Rectal smooth muscle tissue (tissue), 1 donor: ENCODE measurements at regions not wholly inside any gene's neighbourhood (a gene's known extent, or its start where the extent isn't known, plus 50 kb on each side); places are given as distances from the start of the nearest gene placed in this dataset.

ENCODE experiments used
- H3K27ac ChIP-seq: one replicate; pipeline ENCODE4 v1.7.0; 2013; ENCODE audit warnings: low read depth, low read length, inconsistent platforms
- H3K27me3 ChIP-seq: one replicate; pipeline ENCODE4 v1.7.0; 2013; ENCODE audit warnings: low read length; ENCODE audit not compliant: control insufficient read depth, insufficient read depth
- H3K36me3 ChIP-seq: one replicate; pipeline ENCODE4 v1.7.0; 2013; ENCODE audit warnings: low read length; ENCODE audit not compliant: control insufficient read depth, insufficient read depth
- H3K4me1 ChIP-seq: one replicate; pipeline ENCODE4 v1.7.0; 2013; ENCODE audit warnings: low read length; ENCODE audit not compliant: control insufficient read depth, insufficient read depth
- H3K4me3 ChIP-seq: one replicate; pipeline ENCODE4 v1.7.0; 2013; ENCODE audit warnings: low read length
- H3K9ac ChIP-seq: one replicate; pipeline ENCODE4 v1.7.0; 2013; ENCODE audit warnings: low read length

GRCh38 chr1:8170059-8170835, 144.1 kb upstream of the ERRFI1 start:
- peaks cover 20% of the 10 kb centered on the region for H3K4me1 ChIP-seq
- H3K9ac ChIP-seq, result no peak overlapping the region
- no peak overlapping the region for H3K4me3 ChIP-seq

GRCh38 chr1:8169364-8170058, 143.4 kb upstream of the ERRFI1 start:
- Histone ChIP-seq H3K27me3 (no peaks in the 10 kb centered on the region), H3K36me3 (no peaks in the 10 kb centered on the region), H3K27ac (peak overlapping the region; percentile 83), H3K9ac (no peak overlapping the region), H3K4me3 (peak overlapping the region; percentile 31), H3K4me1 (peaks cover 20% of the 10 kb centered on the region)

More at GRCh38 chr1:8170059-8170835, 144.1 kb upstream of the ERRFI1 start:
- no peaks in the 10 kb centered on the region for H3K36me3 ChIP-seq
- H3K27ac ChIP-seq, result peak overlapping the region; percentile 75
- H3K27me3 ChIP-seq, result no peaks in the 10 kb centered on the region

GRCh38 chr1:8167936-8168335, 141.8 kb upstream of the ERRFI1 start:
- Histone ChIP-seq H3K27me3 (no peaks in the 10 kb centered on the region), H3K4me1 (peaks cover 15% of the 10 kb centered on the region), H3K4me3 (no peak overlapping the region), H3K27ac (no peak overlapping the region), H3K9ac (no peak overlapping the region), H3K36me3 (no peaks in the 10 kb centered on the region)

GRCh38 chr1:8166406-8166805, 140.3 kb upstream of the ERRFI1 start:
- no peak overlapping the region for H3K4me3 ChIP-seq
- no peak overlapping the region for H3K9ac ChIP-seq
- H3K27ac ChIP-seq, result peak overlapping the region; percentile 11
- H3K36me3 ChIP-seq, result no peaks in the 10 kb centered on the region
- H3K4me1 ChIP-seq, result peaks cover 15% of the 10 kb centered on the region
- H3K27me3 ChIP-seq, result no peaks in the 10 kb centered on the region

- Histone ChIP-seq H3K27me3 (no peaks in the 10 kb centered on the region), H3K4me3 (no peak overlapping the region), H3K27ac (peak overlapping the region; percentile 11)
Measured at GRCh38 chr1:8165595-8166360, 139.7 kb upstream of the ERRFI1 start.

GRCh38 chr1:8164670-8165069, 138.6 kb upstream of the ERRFI1 start:
- H3K27ac ChIP-seq, result no peak overlapping the region

More at GRCh38 chr1:8165595-8166360, 139.7 kb upstream of the ERRFI1 start:
- Histone ChIP-seq H3K4me1 (peaks cover 15% of the 10 kb centered on the region), H3K9ac (no peak overlapping the region), H3K36me3 (no peaks in the 10 kb centered on the region)

GRCh38 chr1:8163039-8163438, 136.9 kb upstream of the ERRFI1 start:
- no peaks in the 10 kb centered on the region for H3K36me3 ChIP-seq
- H3K9ac ChIP-seq, result no peak overlapping the region
- no peak overlapping the region for H3K27ac ChIP-seq
- H3K4me1 ChIP-seq, result peaks cover 3% of the 10 kb centered on the region
- H3K4me3 ChIP-seq, result no peak overlapping the region
- H3K27me3 ChIP-seq, result no peaks in the 10 kb centered on the region

More at GRCh38 chr1:8164670-8165069, 138.6 kb upstream of the ERRFI1 start:
- H3K9ac ChIP-seq, result no peak overlapping the region
- H3K4me3 ChIP-seq, result no peak overlapping the region
- H3K36me3 ChIP-seq, result no peaks in the 10 kb centered on the region
- H3K27me3 ChIP-seq, result no peaks in the 10 kb centered on the region
- H3K4me1 ChIP-seq, result peaks cover 8% of the 10 kb centered on the region

GRCh38 chr1:8162168-8162567, 136.1 kb upstream of the ERRFI1 start:
- H3K27ac ChIP-seq, result no peak overlapping the region
- H3K36me3 ChIP-seq, result no peaks in the 10 kb centered on the region
- H3K4me1 ChIP-seq, result peaks cover 3% of the 10 kb centered on the region
- H3K4me3 ChIP-seq, result no peak overlapping the region
- no peaks in the 10 kb centered on the region for H3K27me3 ChIP-seq
- no peak overlapping the region for H3K9ac ChIP-seq

GRCh38 chr1:8161546-8162105, 135.5 kb upstream of the ERRFI1 start:
- Histone ChIP-seq H3K27me3 (no peaks in the 10 kb centered on the region), H3K4me3 (no peak overlapping the region), H3K9ac (no peak overlapping the region), H3K4me1 (peaks cover 3% of the 10 kb centered on the region), H3K36me3 (no peaks in the 10 kb centered on the region), H3K27ac (no peak overlapping the region)

- Histone ChIP-seq H3K9ac (no peak overlapping the region), H3K4me1 (peaks cover 4% of the 10 kb centered on the region), H3K36me3 (no peaks in the 10 kb centered on the region), H3K27ac (no peak overlapping the region), H3K27me3 (no peaks in the 10 kb centered on the region), H3K4me3 (no peak overlapping the region)
Measured at GRCh38 chr1:8159470-8160024, 133.4 kb upstream of the ERRFI1 start.

- Histone ChIP-seq H3K9ac (no peak overlapping the region), H3K27ac (no peak overlapping the region), H3K4me3 (no peak overlapping the region)
Measured at GRCh38 chr1:8158995-8159394, 132.9 kb upstream of the ERRFI1 start.

GRCh38 chr1:8157765-8158164, 131.7 kb upstream of the ERRFI1 start:
- Histone ChIP-seq H3K27me3 (no peaks in the 10 kb centered on the region), H3K4me1 (peaks cover 4% of the 10 kb centered on the region), H3K27ac (no peak overlapping the region), H3K36me3 (no peaks in the 10 kb centered on the region), H3K4me3 (no peak overlapping the region), H3K9ac (no peak overlapping the region)

More at GRCh38 chr1:8158995-8159394, 132.9 kb upstream of the ERRFI1 start:
- peaks cover 4% of the 10 kb centered on the region for H3K4me1 ChIP-seq
- H3K27me3 ChIP-seq, result no peaks in the 10 kb centered on the region
- H3K36me3 ChIP-seq, result no peaks in the 10 kb centered on the region
